AG04450 (cell line): ENCODE measurements at regions not wholly inside any gene's neighbourhood (a gene's known extent, or its start where the extent isn't known, plus 50 kb on each side); places are given as distances from the start of the nearest gene placed in this dataset.

Experiments used
- CTCF ChIA-PET: fragments of 300-600, 350-600 bp; formaldehyde crosslinking; extraction: SDS; loops from one replicate; lab custom pipeline; 2022; ENCODE audit warnings: antibody characterized with exemption, inconsistent platforms; lab: Charles Lee
- POLR2A ChIA-PET: fragments of 350-600 bp; formaldehyde crosslinking; extraction: SDS; loops from one replicate; lab custom pipeline; 2021; ENCODE audit warnings: antibody characterized with exemption, inconsistent platforms; lab: Yijun Ruan, JAX
- DNase-seq: peaks from one replicate; pipeline ENCODE4 v3.0.0-alpha.2; 2011; ENCODE audit warnings: low read depth, low spot score
- H3K27ac ChIP-seq: one replicate; pipeline ENCODE4 v1.5.1; 2012; ENCODE audit warnings: low read depth, low read length, control low read depth
- H3K27me3 ChIP-seq: one replicate; pipeline ENCODE4 v1.6.0; 2012; ENCODE audit warnings: low read length; ENCODE audit not compliant: control insufficient read depth, insufficient read depth
- H3K4me3 ChIP-seq: 2 replicates; pipeline ENCODE4 v1.5.1; 2011; ENCODE audit warnings: mild to moderate bottlenecking, low read depth, low read length, control low read depth
- H3K9me3 ChIP-seq: 2 replicates; pipeline ENCODE4 v1.5.1; 2012; ENCODE audit warnings: low read length; ENCODE audit not compliant: control insufficient read depth, insufficient read depth
- TF ChIP-seq, protein P1 (sequence below): IDR thresholded peaks from 2 replicates; pipeline ENCODE4 v1.5.1; 2011; ENCODE audit warnings: low read depth, low read length, control low read depth, inconsistent platforms

DNA sequence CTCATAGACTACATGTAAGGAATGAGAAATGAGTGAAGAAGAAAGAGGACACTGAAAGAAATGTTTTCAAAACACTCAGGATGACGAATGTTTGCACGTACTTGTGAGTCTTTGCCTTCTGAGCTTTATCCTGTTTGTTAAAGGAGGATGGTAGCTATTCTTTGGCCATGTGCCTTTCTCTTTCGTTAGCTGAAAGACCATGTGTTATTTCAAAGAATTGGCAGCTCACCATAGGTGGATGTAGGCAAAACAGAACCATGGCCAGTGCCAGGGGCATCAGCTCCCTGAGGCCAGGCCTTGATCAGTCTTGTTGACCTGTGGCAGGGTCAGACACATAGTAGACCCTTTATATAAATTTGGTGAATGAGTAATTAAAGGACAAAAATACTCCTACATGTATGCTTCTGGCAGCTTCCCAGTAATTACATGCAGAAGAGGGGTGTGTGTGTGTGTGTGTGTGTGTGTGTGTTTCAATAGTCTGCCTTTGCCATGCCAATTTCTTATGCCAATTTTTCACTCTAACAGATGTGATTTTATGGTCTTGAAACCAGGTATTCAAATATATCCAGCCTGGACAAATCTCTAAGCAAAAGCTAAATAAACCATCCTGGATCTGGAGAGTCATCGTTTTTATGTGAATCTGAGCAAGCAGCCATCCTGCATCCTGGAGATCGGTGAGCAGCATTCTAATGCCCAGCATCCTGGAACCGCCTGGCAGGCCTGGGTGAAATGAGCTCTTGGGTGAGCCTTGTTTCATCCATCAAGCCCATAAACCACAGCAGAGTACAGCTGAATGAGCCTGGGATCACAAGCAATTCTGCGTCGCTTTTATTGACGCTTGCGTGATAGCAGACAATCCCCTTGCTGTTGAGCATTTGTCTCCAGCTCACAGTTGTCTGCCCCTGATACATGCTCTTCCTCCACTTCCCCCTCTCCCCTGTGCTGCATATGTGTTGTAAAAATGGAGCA is 475.4 kb downstream of the MED10 start:
- ChIA-PET CTCF (no interaction called here), POLR2A (no interaction called here)
- Histone ChIP-seq H3K27me3 (no peaks in the 10 kb centered on the region), H3K9me3 (peaks cover 23% of the 10 kb centered on the region), H3K4me3 (no peak overlapping the region), H3K27ac (no peak overlapping the region)
- TF ChIP-seq, protein P1, sequence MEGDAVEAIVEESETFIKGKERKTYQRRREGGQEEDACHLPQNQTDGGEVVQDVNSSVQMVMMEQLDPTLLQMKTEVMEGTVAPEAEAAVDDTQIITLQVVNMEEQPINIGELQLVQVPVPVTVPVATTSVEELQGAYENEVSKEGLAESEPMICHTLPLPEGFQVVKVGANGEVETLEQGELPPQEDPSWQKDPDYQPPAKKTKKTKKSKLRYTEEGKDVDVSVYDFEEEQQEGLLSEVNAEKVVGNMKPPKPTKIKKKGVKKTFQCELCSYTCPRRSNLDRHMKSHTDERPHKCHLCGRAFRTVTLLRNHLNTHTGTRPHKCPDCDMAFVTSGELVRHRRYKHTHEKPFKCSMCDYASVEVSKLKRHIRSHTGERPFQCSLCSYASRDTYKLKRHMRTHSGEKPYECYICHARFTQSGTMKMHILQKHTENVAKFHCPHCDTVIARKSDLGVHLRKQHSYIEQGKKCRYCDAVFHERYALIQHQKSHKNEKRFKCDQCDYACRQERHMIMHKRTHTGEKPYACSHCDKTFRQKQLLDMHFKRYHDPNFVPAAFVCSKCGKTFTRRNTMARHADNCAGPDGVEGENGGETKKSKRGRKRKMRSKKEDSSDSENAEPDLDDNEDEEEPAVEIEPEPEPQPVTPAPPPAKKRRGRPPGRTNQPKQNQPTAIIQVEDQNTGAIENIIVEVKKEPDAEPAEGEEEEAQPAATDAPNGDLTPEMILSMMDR, result no peak
- DNase-seq, result no peak

DNA sequence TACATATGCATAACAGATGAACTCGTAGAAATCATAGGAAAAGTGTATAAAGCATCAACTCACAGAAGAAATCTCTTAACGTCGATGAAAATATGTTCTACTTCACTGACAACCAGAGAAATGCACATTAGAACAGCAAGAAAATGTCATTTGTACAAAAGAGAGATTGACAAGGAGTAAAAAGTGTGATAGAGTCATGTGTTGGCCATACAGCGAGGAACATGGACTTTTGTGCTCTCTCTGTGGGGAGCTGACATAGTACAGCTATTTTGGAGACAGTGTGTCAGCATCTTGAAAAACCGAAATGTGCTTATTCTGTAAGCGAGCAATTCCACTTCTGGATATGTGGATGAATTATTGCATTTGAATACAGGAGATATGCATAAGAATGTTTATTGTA is 477.9 kb downstream of the ICE1 start:
- no peak for DNase-seq
- Histone ChIP-seq H3K27ac (no peak overlapping the region), H3K9me3 (peaks cover 19% of the 10 kb centered on the region), H3K27me3 (no peaks in the 10 kb centered on the region), H3K4me3 (no peak overlapping the region)
- TF ChIP-seq, protein P1, result no peak
- ChIA-PET POLR2A (no interaction called here), CTCF (no interaction called here)

DNA sequence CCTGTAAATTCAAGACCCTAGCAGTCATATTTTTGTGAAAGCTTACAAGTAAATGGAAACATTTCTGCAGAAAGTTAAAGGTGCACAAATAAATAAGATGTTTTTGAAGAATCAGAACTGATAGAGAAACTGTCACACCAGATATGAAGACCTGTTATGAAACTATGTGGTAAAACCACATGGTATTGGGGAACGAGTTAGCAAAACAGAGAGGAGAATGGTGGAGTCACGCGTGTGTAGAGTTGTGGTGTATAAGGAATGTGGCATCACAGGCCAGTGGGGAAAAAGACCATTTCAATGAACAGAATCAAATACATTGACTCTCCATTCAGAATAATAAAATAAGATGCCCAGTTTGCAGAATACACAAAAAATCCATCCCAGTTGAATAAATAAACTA is 477.2 kb downstream of the ICE1 start:
- Histone ChIP-seq H3K27ac (no peak overlapping the region), H3K9me3 (peaks cover 17% of the 10 kb centered on the region), H3K27me3 (no peaks in the 10 kb centered on the region), H3K4me3 (no peak overlapping the region)
- POLR2A ChIA-PET, result no interaction called here
- TF ChIP-seq, protein P1, result no peak
- DNase-seq, result no peak
- CTCF ChIA-PET, result no interaction called here

DNA sequence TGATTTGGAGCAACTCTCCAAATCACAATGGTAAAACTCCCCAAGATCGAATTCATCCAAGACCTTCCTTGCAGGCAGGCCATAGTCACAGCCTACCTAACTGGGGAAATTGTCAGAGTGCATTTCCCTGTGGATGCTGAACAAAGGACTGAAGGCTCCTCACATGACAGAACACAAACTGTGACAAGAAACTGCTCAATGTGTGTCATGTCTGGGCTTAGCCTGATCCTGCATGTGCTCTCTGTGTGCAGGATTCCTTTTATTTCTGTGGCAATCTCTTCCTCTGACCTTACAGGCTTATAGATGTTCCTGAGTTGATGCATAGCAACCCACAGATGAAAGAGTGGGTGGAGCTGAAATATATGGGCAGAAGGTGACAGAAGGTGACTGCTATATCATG is 465.8 kb downstream of the ICE1 start:
- TF ChIP-seq, protein P1, result no peak
- H3K27me3 ChIP-seq, result no peaks in the 10 kb centered on the region
- no peak overlapping the region for H3K4me3 ChIP-seq
- DNase-seq, result no peak
- ChIA-PET POLR2A (no interaction called here), CTCF (no interaction called here)
- no peak overlapping the region for H3K27ac ChIP-seq
- peaks cover 58% of the 10 kb centered on the region for H3K9me3 ChIP-seq

DNA sequence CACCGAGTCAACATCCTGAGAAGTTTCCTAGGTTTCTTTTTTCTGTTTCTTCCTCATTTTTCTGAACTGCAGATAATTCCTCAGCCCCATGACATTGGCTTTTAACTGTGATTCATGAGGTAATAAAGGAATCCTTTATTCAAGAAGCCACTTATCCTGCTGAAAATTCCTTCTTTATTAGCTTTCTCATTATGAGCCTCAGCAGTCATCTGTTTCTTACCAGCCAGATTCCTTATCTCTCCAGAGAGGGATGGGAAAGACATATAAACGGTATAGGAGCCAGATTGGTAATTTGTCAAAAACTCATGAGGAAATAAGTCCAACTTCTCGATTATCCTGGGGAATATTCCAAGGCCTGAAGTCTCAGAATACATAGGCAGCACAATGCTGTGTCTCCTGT is 465.4 kb downstream of the ICE1 start:
- TF ChIP-seq, protein P1, result no peak
- no peak overlapping the region for H3K27ac ChIP-seq
- H3K4me3 ChIP-seq, result no peak overlapping the region
- DNase-seq, result no peak
- peaks cover 56% of the 10 kb centered on the region for H3K9me3 ChIP-seq
- no peaks in the 10 kb centered on the region for H3K27me3 ChIP-seq
- ChIA-PET POLR2A (no interaction called here), CTCF (no interaction called here)
